Activated effector memory CD4-positive, alpha-beta T cell treated with Interleukin-2 at 50 U/mL for 16 hours (primary cell): ENCODE measurements at regions not wholly inside any gene's neighbourhood (a gene's known extent, or its start where the extent isn't known, plus 50 kb on each side); places are given as distances from the start of the nearest gene placed in this dataset.

Experiments used
- DNase-seq: peaks from one replicate; pipeline ENCODE4 v3.0.0-alpha.2; 2020

GRCh38 chr18:39058386-39059000 is 1492.9 kb upstream of the CELF4 start:
- no peak for DNase-seq

- no peak for DNase-seq
Observed at GRCh38 chr18:39057423-39058064, 1491.9 kb upstream of the CELF4 start.

- no peak for DNase-seq
Observed at GRCh38 chr18:39053571-39053970, 1488.0 kb upstream of the CELF4 start.

- DNase-seq, result no peak
Observed at GRCh38 chr18:39051013-39051412, 1485.4 kb upstream of the CELF4 start.

- DNase-seq, result no peak
Observed at GRCh38 chr18:39039813-39040212, 1474.2 kb upstream of the CELF4 start.

- no peak for DNase-seq
Observed at GRCh38 chr18:39037925-39038324, 1472.3 kb upstream of the CELF4 start.

GRCh38 chr18:39033312-39033711 is 1467.7 kb upstream of the CELF4 start:
- no peak for DNase-seq

- DNase-seq, result no peak
Observed at GRCh38 chr18:39031647-39032046, 1466.0 kb upstream of the CELF4 start.

- no peak for DNase-seq
Observed at GRCh38 chr18:39030124-39030655, 1464.6 kb upstream of the CELF4 start.

GRCh38 chr18:39025531-39025930 is 1459.9 kb upstream of the CELF4 start:
- DNase-seq, result no peak

- DNase-seq, result no peak
Observed at GRCh38 chr18:39019989-39020388, 1454.4 kb upstream of the CELF4 start.

GRCh38 chr18:39007031-39007902 is 1441.7 kb upstream of the CELF4 start:
- no peak for DNase-seq

- DNase-seq, result no peak
Observed at GRCh38 chr18:38996056-38996455, 1430.5 kb upstream of the CELF4 start.

- no peak for DNase-seq
Observed at GRCh38 chr18:38993342-38993741, 1427.7 kb upstream of the CELF4 start.

- no peak for DNase-seq
Observed at GRCh38 chr18:38984968-38985367, 1419.4 kb upstream of the CELF4 start.

- no peak for DNase-seq
Observed at GRCh38 chr18:38982072-38982471, 1416.5 kb upstream of the CELF4 start.

GRCh38 chr18:38981389-38981788 is 1415.8 kb upstream of the CELF4 start:
- DNase-seq, result no peak

- no peak for DNase-seq
Observed at GRCh38 chr18:38980420-38980819, 1414.8 kb upstream of the CELF4 start.

GRCh38 chr18:38972571-38972970 is 1407.0 kb upstream of the CELF4 start:
- no peak for DNase-seq

- no peak for DNase-seq
Observed at GRCh38 chr18:38971881-38972280, 1406.3 kb upstream of the CELF4 start.

GRCh38 chr18:38966841-38967240 is 1401.2 kb upstream of the CELF4 start:
- DNase-seq, result no peak

GRCh38 chr18:38963943-38964660 is 1398.5 kb upstream of the CELF4 start:
- no peak for DNase-seq

GRCh38 chr18:38961880-38962279 is 1396.3 kb upstream of the CELF4 start:
- no peak for DNase-seq
